HG03575 (cell line): ENCODE measurements at regions not wholly inside any gene's neighbourhood (a gene's known extent, or its start where the extent isn't known, plus 50 kb on each side); places are given as distances from the start of the nearest gene placed in this dataset.

Experiments
- ATAC-seq: cut with Tn5 transposase; IDR thresholded peaks from one replicate; pipeline ENCODE4 v1.9.1; 2021; ENCODE audit not compliant: unreplicated experiment, insufficient number of reproducible peaks, low FRiP score; ENCODE audit errors: extremely low read depth

DNA sequence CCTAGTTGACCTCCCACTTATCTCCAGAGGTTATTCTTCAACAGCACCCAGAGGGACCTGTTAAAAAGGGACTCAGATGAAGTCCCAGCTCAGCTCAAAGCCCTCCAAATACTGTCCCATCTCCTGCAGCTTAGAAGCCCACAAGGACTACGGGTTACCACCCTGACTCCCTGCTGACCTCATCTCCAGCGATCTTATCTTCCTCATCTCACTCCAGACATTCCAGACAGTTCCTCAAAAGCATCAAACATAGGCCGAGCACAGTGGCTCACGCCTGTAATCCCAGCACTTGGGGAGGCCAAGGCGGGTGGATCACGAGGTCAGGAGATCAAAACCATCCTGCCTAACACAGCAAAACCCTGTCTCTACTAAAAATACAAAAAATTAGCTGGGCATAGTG is 263.8 kb upstream of the TLE4 start:
- ATAC-seq = no peak

DNA sequence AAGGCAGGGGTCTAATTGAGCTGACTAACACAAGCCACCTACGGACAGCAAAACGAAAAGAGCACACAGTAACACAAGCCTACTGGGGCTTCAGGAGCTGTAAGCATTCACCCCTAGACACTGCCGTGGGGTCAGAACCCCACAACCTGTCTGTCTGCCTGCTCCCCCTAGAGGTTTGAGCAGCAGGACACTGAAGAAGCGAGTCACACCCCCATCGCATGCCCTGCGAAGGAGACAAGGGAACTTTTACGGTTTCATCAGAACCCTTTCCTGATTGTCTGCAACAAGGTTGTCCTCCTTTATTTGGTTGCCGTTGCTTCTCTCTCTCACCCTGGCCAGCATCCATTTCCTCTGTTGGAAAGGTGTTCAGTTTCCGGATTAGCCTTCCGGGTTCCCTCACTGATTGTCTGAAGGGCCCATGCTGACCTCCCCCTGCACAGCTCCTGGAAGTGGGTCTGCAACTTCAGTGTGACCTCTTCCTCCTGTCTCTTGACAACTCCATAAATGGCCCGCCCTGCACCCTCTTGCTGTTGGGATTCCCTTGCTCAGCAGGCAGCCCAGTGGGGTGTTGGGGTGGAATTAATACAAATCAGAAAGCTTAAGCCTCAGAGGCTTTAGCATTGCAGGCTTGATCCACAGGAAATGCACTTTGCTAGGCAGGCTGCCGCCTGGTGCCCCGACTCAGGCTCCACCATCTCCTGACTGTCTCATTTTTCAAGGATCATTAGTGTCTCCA is 258.9 kb upstream of the TLE4 start:
- no peak for ATAC-seq

DNA sequence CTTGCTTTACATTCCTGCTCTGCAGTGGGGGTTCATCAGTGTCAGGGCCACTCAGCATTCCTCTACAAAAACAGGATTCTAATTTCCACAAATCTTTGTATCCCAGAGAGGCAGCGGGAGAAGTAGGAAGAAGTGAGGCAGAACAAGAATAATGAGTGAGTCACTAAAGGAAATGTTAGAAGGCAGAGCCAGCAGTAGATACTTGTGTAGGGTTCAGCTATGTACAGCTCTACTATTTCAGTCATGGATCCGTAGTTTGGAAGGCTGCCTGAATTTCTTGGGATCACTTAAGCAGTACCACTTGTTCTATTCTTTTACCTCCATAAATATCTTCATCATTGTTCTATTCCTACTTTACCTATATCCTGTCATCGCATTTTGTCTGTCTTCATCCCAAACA is 246.3 kb upstream of the TLE4 start:
- ATAC-seq = no peak

DNA sequence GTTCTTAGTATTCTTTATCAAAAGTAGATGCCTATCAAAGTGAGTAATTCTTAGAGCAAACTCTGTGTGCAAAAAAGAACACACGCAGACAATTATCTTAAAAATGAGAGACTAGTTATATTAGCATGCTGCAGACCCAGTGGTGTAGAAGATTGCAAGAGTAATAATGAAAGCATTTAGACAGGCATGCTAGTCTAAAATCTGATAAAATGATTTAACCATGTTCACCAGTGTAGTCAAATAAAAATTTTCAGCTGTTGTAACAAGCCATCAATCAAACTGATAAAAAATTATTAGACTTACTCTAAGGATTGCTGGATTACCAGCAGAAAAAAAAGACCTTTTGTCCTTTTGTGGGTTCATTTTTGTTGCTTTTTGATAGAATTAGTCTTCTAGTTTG is 241.9 kb upstream of the TLE4 start:
- ATAC-seq = no peak

DNA sequence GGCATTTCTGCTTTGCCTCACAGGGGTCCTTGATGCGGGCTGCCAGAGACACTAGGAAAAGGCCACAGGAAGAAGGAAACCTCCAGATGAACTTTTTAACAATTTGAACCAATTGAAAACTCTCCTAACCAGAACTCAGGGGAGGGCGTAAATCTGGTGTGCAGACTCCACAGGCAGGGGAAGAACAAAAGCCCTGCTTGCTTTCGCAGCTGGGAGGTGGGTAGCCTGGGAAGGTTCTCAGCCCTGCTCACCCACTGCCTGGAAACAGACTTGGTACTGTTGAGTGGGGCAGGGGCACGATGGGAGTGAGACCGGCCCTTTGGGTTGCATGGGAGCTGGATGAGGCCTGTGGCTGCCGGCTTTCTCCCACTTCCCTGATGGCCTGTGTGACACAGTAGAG is 237.8 kb upstream of the TLE4 start:
- ATAC-seq = no peak

DNA sequence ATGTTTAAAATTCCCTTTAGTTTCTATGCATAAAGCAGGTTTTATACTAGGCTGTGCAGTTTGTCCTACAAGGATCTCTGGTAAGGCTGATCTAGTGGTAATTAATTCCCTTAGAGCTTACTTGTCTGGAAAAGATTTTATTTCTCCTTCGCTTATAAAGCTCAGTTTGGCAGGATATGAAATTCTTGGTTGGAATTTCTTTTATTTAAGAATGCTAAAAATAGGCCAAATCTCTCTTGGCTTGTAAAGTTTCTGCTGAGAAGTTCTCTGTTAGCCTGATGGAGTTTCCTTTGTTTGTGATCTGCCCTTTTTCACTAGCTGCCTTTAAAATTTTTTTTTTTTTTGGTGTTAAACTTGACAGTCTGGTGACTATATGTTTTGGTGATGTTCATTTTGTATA is 237.1 kb upstream of the TLE4 start:
- ATAC-seq = no peak

DNA sequence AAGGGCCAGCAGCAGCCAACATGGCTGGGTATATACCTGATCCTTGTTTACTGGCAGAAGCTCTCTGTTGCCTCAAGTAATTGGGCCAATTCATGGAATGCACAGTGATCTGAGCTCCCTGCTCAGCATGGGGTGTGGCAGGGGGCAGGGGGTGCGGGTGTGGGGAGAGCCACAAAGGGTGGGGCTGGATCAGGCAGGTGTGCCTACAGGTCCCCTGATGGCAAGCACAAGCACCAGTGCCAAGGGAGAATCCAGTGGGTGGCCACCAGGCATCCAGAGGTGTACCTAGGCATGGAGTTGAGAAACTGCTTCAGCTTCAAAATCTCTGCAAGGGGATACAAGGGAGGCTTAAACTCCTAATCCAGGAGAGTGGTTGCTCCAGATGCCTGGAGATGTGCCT is 235.8 kb upstream of the TLE4 start:
- no peak for ATAC-seq

DNA sequence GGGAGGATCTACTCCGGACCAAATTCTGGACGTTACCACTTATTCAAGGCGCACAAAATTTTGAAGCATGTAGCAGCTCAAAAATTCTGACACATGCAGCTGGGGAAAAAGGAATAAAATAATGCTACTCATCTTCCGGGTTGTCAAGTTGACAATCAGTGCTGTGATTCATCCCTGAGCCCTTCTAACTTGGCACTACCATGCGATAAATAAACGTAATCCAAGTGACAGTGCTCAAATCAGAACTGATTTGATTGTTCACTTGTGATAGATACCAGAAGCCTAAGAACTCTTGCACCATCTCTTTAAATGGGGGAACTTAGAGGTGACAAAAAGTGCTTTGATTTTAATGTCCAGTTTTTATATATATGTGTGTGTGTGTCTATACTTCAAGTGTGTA is 230.2 kb upstream of the TLE4 start:
- ATAC-seq = no peak

DNA sequence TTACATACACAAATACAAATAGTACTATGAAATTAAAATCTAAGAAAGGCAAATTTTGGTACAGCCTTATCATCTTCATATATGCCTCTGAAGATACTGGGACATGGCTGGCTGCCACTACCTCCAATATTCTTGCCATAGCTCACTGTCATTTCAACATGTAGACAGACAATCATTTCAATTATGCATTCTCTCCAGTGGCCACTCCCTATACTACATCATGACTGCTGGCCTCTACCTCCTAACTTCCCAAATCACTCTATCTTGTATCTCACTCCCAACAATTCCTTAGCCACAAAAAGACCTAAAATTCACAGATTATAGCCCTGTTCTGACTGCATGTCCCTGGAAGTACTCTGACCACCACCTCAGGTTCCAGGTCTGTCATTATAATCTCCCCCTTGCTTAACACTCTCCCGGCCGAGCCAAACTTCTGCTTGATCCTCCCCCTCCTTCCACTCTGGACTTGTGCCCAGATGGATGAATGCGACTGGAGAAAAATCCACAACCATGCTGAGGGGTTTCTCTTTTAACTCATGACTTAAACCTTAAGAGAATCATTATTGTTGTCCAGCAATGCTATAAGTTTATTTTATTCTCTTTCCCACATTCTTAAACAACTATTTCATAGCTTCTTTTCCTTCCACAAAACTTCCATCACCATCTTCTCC is 225.3 kb upstream of the TLE4 start:
- no peak for ATAC-seq

DNA sequence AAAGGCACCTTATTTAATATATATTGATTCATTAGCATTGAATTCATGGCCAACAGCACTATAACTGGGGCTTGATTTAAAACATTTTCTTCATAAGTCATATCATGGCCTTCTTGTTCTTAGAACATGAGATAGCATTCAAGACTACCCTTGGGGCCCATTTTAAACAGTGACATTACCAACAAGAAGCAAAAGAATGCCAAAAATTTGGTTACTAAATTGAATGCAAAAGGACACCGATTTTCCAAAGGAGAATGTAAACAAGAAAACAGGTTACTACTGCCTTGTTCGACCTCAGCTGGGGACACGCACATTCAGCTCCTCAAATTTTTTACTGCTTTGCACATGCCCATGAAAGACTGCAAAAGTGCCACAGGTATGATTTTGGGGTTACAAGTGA is 219.4 kb upstream of the TLE4 start:
- ATAC-seq = no peak

DNA sequence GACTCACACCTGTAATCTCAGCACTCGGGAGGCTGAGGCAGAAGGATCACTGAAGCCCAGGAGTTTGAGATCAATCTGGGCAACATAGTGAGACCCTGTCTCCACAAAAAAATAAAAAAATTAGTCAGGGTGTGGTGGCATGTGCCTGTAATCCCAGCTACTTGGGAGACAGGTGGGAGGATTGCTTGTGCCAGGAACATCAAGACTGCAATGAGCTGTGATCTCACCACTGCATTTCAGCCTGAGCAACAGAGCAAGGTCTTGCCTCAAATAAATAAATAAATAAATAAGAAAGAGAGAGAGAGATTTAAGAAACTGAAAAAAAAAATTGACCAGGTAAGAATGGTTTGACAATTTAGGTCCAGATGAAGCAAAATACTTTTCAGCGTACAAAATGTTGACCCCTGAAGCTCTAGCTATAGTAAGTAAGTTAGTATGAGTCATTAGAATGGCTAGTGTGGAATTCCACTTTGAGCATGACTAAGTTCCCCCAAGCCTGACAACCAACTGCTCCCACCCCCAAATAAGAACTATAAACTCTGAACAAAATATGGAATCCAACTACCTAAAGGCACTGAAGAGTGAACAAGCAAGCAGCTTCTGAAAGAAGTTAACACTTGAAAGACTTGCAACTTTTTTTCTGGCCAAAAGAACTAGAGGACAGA is 217.8 kb upstream of the TLE4 start:
- ATAC-seq = no peak

DNA sequence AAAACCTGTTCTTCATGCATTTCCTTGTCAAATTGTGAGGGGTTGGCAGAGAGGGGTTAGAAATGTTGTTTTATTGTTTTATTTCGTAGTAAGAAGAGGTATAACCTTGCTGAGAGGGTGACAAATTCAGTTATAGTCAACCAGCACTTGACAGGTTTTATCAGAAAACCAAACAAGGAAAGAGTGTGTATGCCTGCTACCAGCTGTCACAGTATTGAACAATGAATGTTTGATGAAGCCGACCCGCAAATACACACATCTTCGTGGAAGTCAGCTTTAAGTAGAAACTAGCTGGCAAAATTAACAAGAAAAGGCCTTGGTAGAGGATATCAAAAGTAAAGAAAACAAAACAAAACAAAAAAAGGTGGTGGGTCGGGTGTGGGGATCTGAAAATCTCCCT is 214.6 kb upstream of the TLE4 start:
- no peak for ATAC-seq

DNA sequence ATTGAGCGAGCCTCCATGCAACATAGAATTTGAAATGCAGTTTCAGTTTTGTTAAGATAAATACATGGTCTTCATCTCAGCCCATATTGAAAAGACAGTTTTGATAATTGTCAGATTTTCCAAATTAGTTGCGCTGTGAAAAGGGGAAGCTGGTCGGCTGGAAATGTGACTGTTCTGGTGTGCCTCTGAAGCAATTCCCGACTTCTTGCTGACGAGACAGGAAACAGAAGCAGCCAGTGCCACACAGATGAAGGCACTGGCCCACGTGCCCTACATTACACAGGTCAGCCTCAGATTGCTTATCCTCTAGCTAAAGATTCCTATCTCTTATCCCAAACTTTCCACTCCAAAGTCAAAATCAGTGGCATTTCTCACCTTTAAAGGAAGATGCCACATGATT is 214.1 kb upstream of the TLE4 start:
- ATAC-seq = no peak

DNA sequence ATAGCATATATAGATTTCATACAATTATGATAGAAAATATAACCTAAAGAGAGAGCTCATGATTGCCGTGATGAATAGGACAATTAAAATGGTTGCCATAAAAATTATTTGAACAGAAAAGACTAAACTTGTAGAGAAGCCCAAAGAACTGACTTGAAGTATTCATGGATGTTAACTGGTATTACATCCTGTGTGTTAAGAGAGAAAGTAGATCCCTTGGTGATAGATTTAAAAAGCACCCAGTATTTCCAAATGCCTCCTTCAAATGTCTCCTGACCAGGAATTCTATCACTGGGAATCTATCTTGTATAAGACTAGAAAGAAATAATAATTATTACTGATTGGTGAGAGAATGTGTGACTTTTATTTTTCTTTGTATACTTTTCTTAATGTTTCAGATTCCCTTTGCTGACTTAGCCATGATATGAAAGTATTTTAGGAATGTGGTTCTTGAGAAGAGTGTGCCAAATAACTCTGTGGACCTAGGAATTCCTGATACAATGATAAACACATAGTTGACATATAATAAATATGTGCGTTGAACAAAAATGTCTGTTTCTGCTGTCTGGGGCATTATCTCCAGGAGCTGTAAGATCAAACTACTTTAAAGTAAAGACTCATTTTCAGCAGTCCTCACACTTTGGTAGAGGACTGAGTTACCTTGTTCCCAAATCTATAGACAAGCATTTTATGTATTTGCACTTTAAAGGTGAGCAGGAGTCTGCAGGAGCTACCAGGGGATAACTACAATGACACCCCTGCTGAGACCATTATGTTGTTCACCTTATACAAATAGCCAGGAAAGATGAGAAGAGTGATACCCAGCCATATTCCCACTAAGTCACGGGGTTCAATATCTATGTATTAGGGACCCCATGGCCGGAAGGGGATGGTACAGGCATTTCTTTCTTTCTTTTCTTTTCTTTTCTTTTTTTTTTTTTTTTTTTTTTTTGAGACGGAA is 211.1 kb upstream of the TLE4 start:
- no peak for ATAC-seq

DNA sequence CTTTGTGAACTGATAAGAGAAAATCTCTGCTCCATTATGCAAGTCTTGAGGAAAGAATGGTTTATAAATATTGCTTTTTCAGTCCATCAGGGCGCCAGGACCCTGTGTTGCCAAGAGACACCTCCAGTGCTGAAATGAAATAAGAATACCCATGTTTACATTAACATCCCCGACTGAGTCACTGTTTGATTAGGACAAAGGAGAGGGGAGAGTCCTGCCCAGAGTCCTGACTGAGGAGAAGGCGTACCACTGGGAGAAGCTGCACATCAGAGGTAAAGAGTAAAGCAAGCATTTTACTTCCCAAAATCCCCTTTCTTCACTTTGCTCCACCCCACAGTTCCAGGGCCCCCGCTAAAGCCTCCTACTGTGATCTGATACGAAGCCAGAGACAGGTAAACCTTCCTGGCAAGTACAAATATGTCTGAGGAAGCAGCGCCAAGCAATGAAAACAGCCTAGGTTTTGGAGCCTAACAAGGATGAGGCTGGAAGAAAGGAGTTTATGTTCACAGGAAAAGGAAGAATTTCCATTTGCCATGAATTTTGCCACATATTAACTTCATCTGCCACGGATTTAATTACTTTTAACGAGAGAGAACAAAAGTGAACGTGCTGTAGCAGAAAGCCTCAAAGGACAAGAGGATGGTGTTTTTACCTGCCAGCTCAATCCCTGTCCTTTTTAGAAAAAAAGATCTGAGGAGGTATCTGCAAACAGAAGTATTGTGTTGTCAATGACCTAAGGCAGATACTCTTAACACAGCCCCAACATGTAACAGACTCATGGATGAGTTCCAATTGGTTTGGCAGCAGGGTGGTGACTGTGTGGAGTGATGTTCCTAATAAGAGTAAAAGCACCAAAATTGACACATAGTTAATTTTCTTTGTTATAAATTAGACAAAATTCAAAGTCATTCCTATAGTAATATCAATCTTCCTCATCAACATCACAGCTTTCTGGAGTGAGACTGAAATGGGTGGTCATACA is 209.4 kb upstream of the TLE4 start:
- no peak for ATAC-seq

DNA sequence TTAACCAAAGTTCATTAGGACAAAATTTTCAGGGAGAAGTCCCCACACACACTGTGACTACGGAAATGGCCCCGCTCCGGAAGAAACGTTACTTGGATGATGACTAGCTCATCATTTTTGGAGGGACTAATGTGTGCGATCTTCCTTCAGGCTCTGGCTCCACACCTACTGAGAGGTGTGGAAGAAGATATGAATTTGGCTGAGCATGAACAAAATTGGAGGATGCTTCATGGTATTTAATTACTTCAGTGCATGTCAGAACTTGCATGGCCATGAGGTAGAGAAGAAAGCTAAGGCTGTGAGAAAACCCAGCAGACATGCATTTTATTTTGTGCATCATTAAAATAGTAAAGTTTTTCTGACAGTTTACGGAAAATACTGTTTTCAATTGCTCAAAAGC is 202.1 kb upstream of the TLE4 start:
- ATAC-seq = no peak

DNA sequence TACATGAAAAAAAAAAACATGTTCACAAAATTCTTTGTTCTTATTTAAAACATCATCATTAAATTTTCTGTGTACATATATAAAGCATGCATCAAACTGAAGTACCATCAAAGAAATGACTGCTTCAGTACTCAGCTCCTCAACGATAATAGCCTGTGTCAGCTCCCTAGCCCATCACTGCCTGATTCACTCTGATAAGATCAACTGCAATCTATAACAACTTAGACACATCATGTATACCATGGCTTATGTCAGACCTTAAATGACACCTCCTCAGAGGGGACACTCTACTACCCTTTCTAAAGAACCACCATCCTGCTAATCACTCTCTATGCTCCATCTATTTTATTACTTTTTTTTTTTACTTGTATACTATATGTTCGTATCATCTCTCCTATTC is 200.5 kb upstream of the TLE4 start:
- ATAC-seq = no peak

DNA sequence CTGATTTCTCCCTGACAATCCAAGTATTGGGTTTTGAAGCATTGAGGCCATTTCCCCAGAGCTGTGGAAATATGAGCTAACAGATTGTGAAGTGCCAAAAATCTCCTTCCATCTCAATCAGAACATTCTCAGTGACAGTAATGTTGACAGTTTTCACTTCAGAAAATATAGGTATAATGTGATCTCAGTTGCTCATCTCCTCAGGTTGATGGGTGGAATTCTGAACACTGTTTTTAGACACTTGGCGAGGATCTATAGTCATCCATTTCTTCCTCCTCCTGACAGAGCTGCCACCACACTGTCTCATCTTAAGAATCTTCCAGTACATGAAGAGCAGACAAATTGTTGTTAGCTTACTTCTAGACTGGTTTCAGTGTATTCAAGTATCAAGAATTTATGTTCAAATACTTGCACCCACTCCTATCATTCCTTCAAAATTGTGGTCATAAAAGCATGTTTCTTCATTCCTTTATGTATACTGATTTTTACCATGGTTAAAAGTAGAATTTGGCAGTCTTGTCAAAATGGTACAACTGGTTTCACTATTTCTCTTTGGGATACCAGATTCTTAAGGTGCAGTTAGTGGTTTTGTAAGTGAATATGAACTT is 199.7 kb upstream of the TLE4 start:
- ATAC-seq = no peak
